ENCODE measurements at regions not wholly inside any gene's neighbourhood (a gene's known extent, or its start where the extent isn't known, plus 50 kb on each side); places are given as distances from the start of the nearest gene placed in this dataset.

- FAIRE-seq: no peak
- DNase-seq (ENCODE audit: extremely low spot score, insufficient read length, low read depth): no peak
Observed at GRCh38 chr3:159807137-159808040, 181.2 kb upstream of the IL12A start.

GRCh38 chr3:159813822-159814531 is 174.7 kb upstream of the IL12A start:
- no peak for DNase-seq (ENCODE audit: extremely low spot score, insufficient read length, low read depth)
- no peak for FAIRE-seq

GRCh38 chr3:159816512-159816911 is 172.1 kb upstream of the IL12A start:
- FAIRE-seq (no peak), DNase-seq (ENCODE audit: extremely low spot score, insufficient read length, low read depth) (no peak)

GRCh38 chr3:159817126-159817525 is 171.5 kb upstream of the IL12A start:
- FAIRE-seq: no peak
- DNase-seq (ENCODE audit: extremely low spot score, insufficient read length, low read depth): no peak

- FAIRE-seq (no peak), DNase-seq (ENCODE audit: extremely low spot score, insufficient read length, low read depth) (no peak)
Observed at GRCh38 chr3:159817571-159817970, 171.1 kb upstream of the IL12A start.

GRCh38 chr3:159818399-159818798 is 170.2 kb upstream of the IL12A start:
- no peak for FAIRE-seq
- DNase-seq (ENCODE audit: extremely low spot score, insufficient read length, low read depth): no peak

GRCh38 chr3:159818997-159819500 is 169.6 kb upstream of the IL12A start:
- FAIRE-seq: no peak
- DNase-seq (ENCODE audit: extremely low spot score, insufficient read length, low read depth): no peak

- DNase-seq (ENCODE audit: extremely low spot score, insufficient read length, low read depth) (no peak), FAIRE-seq (no peak)
Observed at GRCh38 chr3:159819676-159820075, 169.0 kb upstream of the IL12A start.

- FAIRE-seq (no peak), DNase-seq (ENCODE audit: extremely low spot score, insufficient read length, low read depth) (no peak)
Observed at GRCh38 chr3:159821110-159821509, 167.5 kb upstream of the IL12A start.

- FAIRE-seq: no peak
- no peak for DNase-seq (ENCODE audit: extremely low spot score, insufficient read length, low read depth)
Observed at GRCh38 chr3:159821736-159822135, 166.9 kb upstream of the IL12A start.

GRCh38 chr3:159823780-159824179 is 164.9 kb upstream of the IL12A start:
- no peak for DNase-seq (ENCODE audit: extremely low spot score, insufficient read length, low read depth)
- FAIRE-seq: no peak

GRCh38 chr3:159824333-159824732 is 164.3 kb upstream of the IL12A start:
- FAIRE-seq (no peak), DNase-seq (ENCODE audit: extremely low spot score, insufficient read length, low read depth) (no peak)

GRCh38 chr3:159825216-159825854 is 163.3 kb upstream of the IL12A start:
- no peak for FAIRE-seq
- no peak for DNase-seq (ENCODE audit: extremely low spot score, insufficient read length, low read depth)

- DNase-seq (ENCODE audit: extremely low spot score, insufficient read length, low read depth): no peak
Observed at GRCh38 chr3:159828542-159828943, 160.1 kb upstream of the IL12A start.

GRCh38 chr3:159829056-159829455 is 159.6 kb upstream of the IL12A start:
- FAIRE-seq (no peak), DNase-seq (ENCODE audit: extremely low spot score, insufficient read length, low read depth) (no peak)

More at GRCh38 chr3:159828542-159828943, 160.1 kb upstream of the IL12A start:
- FAIRE-seq: peak; percentile 70

GRCh38 chr3:159829539-159830227 is 159.0 kb upstream of the IL12A start:
- no peak for FAIRE-seq
- DNase-seq (ENCODE audit: extremely low spot score, insufficient read length, low read depth): no peak

GRCh38 chr3:159830523-159831154 is 158.0 kb upstream of the IL12A start:
- FAIRE-seq: no peak
- no peak for DNase-seq (ENCODE audit: extremely low spot score, insufficient read length, low read depth)

GRCh38 chr3:159831466-159831865 is 157.2 kb upstream of the IL12A start:
- DNase-seq (ENCODE audit: extremely low spot score, insufficient read length, low read depth): no peak
- FAIRE-seq: no peak

GRCh38 chr3:159832024-159832423 is 156.6 kb upstream of the IL12A start:
- no peak for DNase-seq (ENCODE audit: extremely low spot score, insufficient read length, low read depth)
- peak; percentile 92 for FAIRE-seq

GRCh38 chr3:159835126-159835525 is 153.5 kb upstream of the IL12A start:
- FAIRE-seq: no peak
- no peak for DNase-seq (ENCODE audit: extremely low spot score, insufficient read length, low read depth)
